ENCODE measurements at regions not wholly inside any gene's neighbourhood (a gene's known extent, or its start where the extent isn't known, plus 50 kb on each side); places are given as distances from the start of the nearest gene placed in this dataset.

GRCh38 chr15:31455499-31455898, 128.9 kb downstream of the KLF13 start:
- Histone ChIP-seq H3K4me3 (ENCODE audit: insufficient read depth, low read depth, low read length) (no peak overlapping the region), H3K27me3 (ENCODE audit: control insufficient read depth, insufficient read depth, low read length, poor library complexity, severe bottlenecking) (no peaks in the 10 kb centered on the region), H3K27ac (ENCODE audit: insufficient read depth, low read depth, low read length, poor library complexity, severe bottlenecking) (no peak overlapping the region), H3K9me3 (ENCODE audit: control insufficient read depth, low read length) (no peaks in the 10 kb centered on the region), H3K4me1 (ENCODE audit: control insufficient read depth, insufficient read depth, low read length) (no peaks in the 10 kb centered on the region), H3K36me3 (ENCODE audit: control insufficient read depth, insufficient read depth, low read length) (no peaks in the 10 kb centered on the region)
- WGBS, 2 experiments: 82 to 100% methylated on average over 1 of the region's 1 CpG

- 82 to 87% methylated on average over 8 of the region's 8 CpGs for WGBS, 2 experiments
- H3K27ac ChIP-seq (ENCODE audit: insufficient read depth, low read depth, low read length, poor library complexity, severe bottlenecking): no peak overlapping the region
- H3K36me3 ChIP-seq (ENCODE audit: control insufficient read depth, insufficient read depth, low read length): no peaks in the 10 kb centered on the region
- H3K4me3 ChIP-seq (ENCODE audit: insufficient read depth, low read depth, low read length): no peak overlapping the region
- no peaks in the 10 kb centered on the region for H3K27me3 ChIP-seq (ENCODE audit: control insufficient read depth, insufficient read depth, low read length, poor library complexity, severe bottlenecking)
- no peaks in the 10 kb centered on the region for H3K4me1 ChIP-seq (ENCODE audit: control insufficient read depth, insufficient read depth, low read length)
- no peaks in the 10 kb centered on the region for H3K9me3 ChIP-seq (ENCODE audit: control insufficient read depth, low read length)
These were observed 129.9 kb downstream of the KLF13 start for GRCh38 chr15:31456354-31457060.

- Histone ChIP-seq H3K4me3 (ENCODE audit: insufficient read depth, low read depth, low read length) (no peak overlapping the region), H3K36me3 (ENCODE audit: control insufficient read depth, insufficient read depth, low read length) (no peaks in the 10 kb centered on the region), H3K27ac (ENCODE audit: insufficient read depth, low read depth, low read length, poor library complexity, severe bottlenecking) (no peak overlapping the region), H3K4me1 (ENCODE audit: control insufficient read depth, insufficient read depth, low read length) (no peaks in the 10 kb centered on the region), H3K27me3 (ENCODE audit: control insufficient read depth, insufficient read depth, low read length, poor library complexity, severe bottlenecking) (no peaks in the 10 kb centered on the region), H3K9me3 (ENCODE audit: control insufficient read depth, low read length) (no peaks in the 10 kb centered on the region)
- 91 to 95% methylated on average over 4 to 5 of the region's 5 CpGs for WGBS, 2 experiments
These were observed 130.5 kb downstream of the KLF13 start for GRCh38 chr15:31457161-31457560.

- WGBS, 2 experiments: 66 to 68% methylated on average over 11 of the region's 11 CpGs
- Histone ChIP-seq H3K27me3 (ENCODE audit: control insufficient read depth, insufficient read depth, low read length, poor library complexity, severe bottlenecking) (no peaks in the 10 kb centered on the region), H3K4me3 (ENCODE audit: insufficient read depth, low read depth, low read length) (no peak overlapping the region), H3K9me3 (ENCODE audit: control insufficient read depth, low read length) (no peaks in the 10 kb centered on the region), H3K4me1 (ENCODE audit: control insufficient read depth, insufficient read depth, low read length) (no peaks in the 10 kb centered on the region), H3K36me3 (ENCODE audit: control insufficient read depth, insufficient read depth, low read length) (no peaks in the 10 kb centered on the region), H3K27ac (ENCODE audit: insufficient read depth, low read depth, low read length, poor library complexity, severe bottlenecking) (no peak overlapping the region)
These were observed 131.2 kb downstream of the KLF13 start for GRCh38 chr15:31457631-31458526.

- Histone ChIP-seq H3K4me1 (ENCODE audit: control insufficient read depth, insufficient read depth, low read length) (no peaks in the 10 kb centered on the region), H3K27me3 (ENCODE audit: control insufficient read depth, insufficient read depth, low read length, poor library complexity, severe bottlenecking) (no peaks in the 10 kb centered on the region), H3K36me3 (ENCODE audit: control insufficient read depth, insufficient read depth, low read length) (no peaks in the 10 kb centered on the region), H3K9me3 (ENCODE audit: control insufficient read depth, low read length) (no peaks in the 10 kb centered on the region), H3K4me3 (ENCODE audit: insufficient read depth, low read depth, low read length) (no peak overlapping the region), H3K27ac (ENCODE audit: insufficient read depth, low read depth, low read length, poor library complexity, severe bottlenecking) (no peak overlapping the region)
- WGBS, 2 experiments: 88 to 92% methylated on average over 8 to 9 of the region's 9 CpGs
These were observed 132.2 kb downstream of the KLF13 start for GRCh38 chr15:31458596-31459399.

GRCh38 chr15:31459400-31459748, 132.7 kb downstream of the KLF13 start:
- H3K36me3 ChIP-seq (ENCODE audit: control insufficient read depth, insufficient read depth, low read length): no peaks in the 10 kb centered on the region
- H3K27me3 ChIP-seq (ENCODE audit: control insufficient read depth, insufficient read depth, low read length, poor library complexity, severe bottlenecking): no peaks in the 10 kb centered on the region
- WGBS, 2 experiments: no CpG with 5 or more reads among the region's 1 CpG
- H3K27ac ChIP-seq (ENCODE audit: insufficient read depth, low read depth, low read length, poor library complexity, severe bottlenecking): no peak overlapping the region
- H3K9me3 ChIP-seq (ENCODE audit: control insufficient read depth, low read length): no peaks in the 10 kb centered on the region
- H3K4me3 ChIP-seq (ENCODE audit: insufficient read depth, low read depth, low read length): no peak overlapping the region
- no peaks in the 10 kb centered on the region for H3K4me1 ChIP-seq (ENCODE audit: control insufficient read depth, insufficient read depth, low read length)

- no peak overlapping the region for H3K4me3 ChIP-seq (ENCODE audit: insufficient read depth, low read depth, low read length)
- WGBS, 2 experiments: 94 to 96% methylated on average over 5 of the region's 5 CpGs
- H3K36me3 ChIP-seq (ENCODE audit: control insufficient read depth, insufficient read depth, low read length): no peaks in the 10 kb centered on the region
- no peaks in the 10 kb centered on the region for H3K9me3 ChIP-seq (ENCODE audit: control insufficient read depth, low read length)
- no peak overlapping the region for H3K27ac ChIP-seq (ENCODE audit: insufficient read depth, low read depth, low read length, poor library complexity, severe bottlenecking)
- no peaks in the 10 kb centered on the region for H3K4me1 ChIP-seq (ENCODE audit: control insufficient read depth, insufficient read depth, low read length)
- H3K27me3 ChIP-seq (ENCODE audit: control insufficient read depth, insufficient read depth, low read length, poor library complexity, severe bottlenecking): no peaks in the 10 kb centered on the region
These were observed 134.7 kb downstream of the KLF13 start for GRCh38 chr15:31461375-31461774.

- Histone ChIP-seq H3K36me3 (ENCODE audit: control insufficient read depth, insufficient read depth, low read length) (no peaks in the 10 kb centered on the region), H3K27me3 (ENCODE audit: control insufficient read depth, insufficient read depth, low read length, poor library complexity, severe bottlenecking) (no peaks in the 10 kb centered on the region), H3K4me3 (ENCODE audit: insufficient read depth, low read depth, low read length) (no peak overlapping the region), H3K4me1 (ENCODE audit: control insufficient read depth, insufficient read depth, low read length) (no peaks in the 10 kb centered on the region), H3K27ac (ENCODE audit: insufficient read depth, low read depth, low read length, poor library complexity, severe bottlenecking) (no peak overlapping the region), H3K9me3 (ENCODE audit: control insufficient read depth, low read length) (no peaks in the 10 kb centered on the region)
- 89 to 90% methylated on average over 9 of the region's 9 CpGs for WGBS, 2 experiments
These were observed 135.4 kb downstream of the KLF13 start for GRCh38 chr15:31461911-31462480.

- Histone ChIP-seq H3K27ac (ENCODE audit: insufficient read depth, low read depth, low read length, poor library complexity, severe bottlenecking) (no peak overlapping the region), H3K4me3 (ENCODE audit: insufficient read depth, low read depth, low read length) (no peak overlapping the region), H3K27me3 (ENCODE audit: control insufficient read depth, insufficient read depth, low read length, poor library complexity, severe bottlenecking) (no peaks in the 10 kb centered on the region), H3K4me1 (ENCODE audit: control insufficient read depth, insufficient read depth, low read length) (no peaks in the 10 kb centered on the region), H3K9me3 (ENCODE audit: control insufficient read depth, low read length) (no peaks in the 10 kb centered on the region), H3K36me3 (ENCODE audit: control insufficient read depth, insufficient read depth, low read length) (no peaks in the 10 kb centered on the region)
- 93 to 96% methylated on average over 7 to 8 of the region's 8 CpGs for WGBS, 2 experiments
These were observed 137.0 kb downstream of the KLF13 start for GRCh38 chr15:31463521-31464102.
